Neural progenitor cell (in vitro differentiated cells): ENCODE measurements at regions not wholly inside any gene's neighbourhood (a gene's known extent, or its start where the extent isn't known, plus 50 kb on each side); places are given as distances from the start of the nearest gene placed in this dataset.
"Not testable (repeated sequence)": the region's sequence is repeated elsewhere in the genome, so short reads cannot be mapped to it uniquely, and the experiment has no call there.

Source experiments
- DNase-seq: peaks from one replicate; pipeline ENCODE4 v3.0.0-alpha.2; 2016; ENCODE audit warnings: low spot score
- H2AFZ ChIP-seq: fragments of 200-600 bp; sonication (generic); replicated peaks from 2 replicates; pipeline ENCODE4 v1.6.1; 2016; ENCODE audit warnings: antibody characterized with exemption
- H3F3A ChIP-seq: fragments of 200-600 bp; sonication (generic); 2 replicates; pipeline ENCODE4 v1.6.1; 2016; ENCODE audit warnings: antibody characterized with exemption, low read depth
- H3K27ac ChIP-seq: fragments of 200-600 bp; sonication (generic); 2 replicates; pipeline ENCODE4 v1.5.1; 2016; ENCODE audit warnings: mild to moderate bottlenecking
- H3K27me3 ChIP-seq: fragments of 200-600 bp; sonication (generic); 2 replicates; pipeline ENCODE4 v1.6.1; 2016; ENCODE audit warnings: mild to moderate bottlenecking, moderate library complexity
- H3K36me3 ChIP-seq: fragments of 200-600 bp; sonication (generic); 2 replicates; pipeline ENCODE4 v1.5.1; 2016
- H3K4me1 ChIP-seq: fragments of 200-600 bp; sonication (generic); 2 replicates; pipeline ENCODE4 v1.6.1; 2016; ENCODE audit warnings: mixed run types
- H3K4me2 ChIP-seq: fragments of 200-600 bp; sonication (generic); 2 replicates; pipeline ENCODE4 v1.6.1; 2016
- H3K4me3 ChIP-seq: fragments of 200-600 bp; sonication (generic); 2 replicates; pipeline ENCODE4 v1.5.1; 2016
- H3K79me2 ChIP-seq: fragments of 200-600 bp; sonication (generic); 2 replicates; pipeline ENCODE4 v1.6.1; 2016; ENCODE audit warnings: low read depth
- H3K9ac ChIP-seq: fragments of 200-600 bp; sonication (generic); 2 replicates; pipeline ENCODE4 v1.6.1; 2016
- H3K9me3 ChIP-seq: fragments of 200-600 bp; sonication (generic); 2 replicates; pipeline ENCODE4 v1.5.1; 2016; ENCODE audit warnings: low read depth
- H4K20me1 ChIP-seq: fragments of 200-600 bp; sonication (generic); 2 replicates; pipeline ENCODE4 v1.6.1; 2016; ENCODE audit warnings: low read depth
- H3K27ac Mint-ChIP-seq: 3 replicates; pipeline ENCODE4 v1.8.0; 2021; ENCODE audit warnings: mixed read lengths
- H3K27me3 Mint-ChIP-seq: 2 replicates; pipeline ENCODE4 v1.8.0; 2022; ENCODE audit warnings: low read depth, mild to moderate bottlenecking, inconsistent platforms, moderate library complexity, mixed read lengths; ENCODE audit not compliant: insufficient read depth
- H3K36me3 Mint-ChIP-seq: 3 replicates; pipeline ENCODE4 v1.8.0; 2021; ENCODE audit warnings: mixed read lengths
- H3K4me1 Mint-ChIP-seq: 3 replicates; pipeline ENCODE4 v1.8.0; 2021; ENCODE audit warnings: mixed read lengths
- H3K4me3 Mint-ChIP-seq: 3 replicates; pipeline ENCODE4 v1.8.0; 2021; ENCODE audit warnings: mild to moderate bottlenecking, moderate library complexity, mixed read lengths
- H3K9me3 Mint-ChIP-seq: 3 replicates; pipeline ENCODE4 v1.8.0; 2020; ENCODE audit warnings: mixed read lengths
- EZH2 ChIP-seq: fragments of 200-600 bp; sonication (generic); IDR thresholded peaks from 2 replicates; pipeline ENCODE4 v1.6.1; 2017; ENCODE audit warnings: antibody characterized with exemption, mild to moderate bottlenecking, moderate library complexity
- EZH2phosphoT487 ChIP-seq: fragments of 200-600 bp; sonication (generic); IDR thresholded peaks from 2 replicates; pipeline ENCODE4 v1.6.1; 2017; ENCODE audit warnings: antibody characterized with exemption
- TF ChIP-seq, protein P1 (sequence below): fragments of 200-600 bp; sonication (generic); IDR thresholded peaks from 2 replicates; pipeline ENCODE4 v1.5.1; 2017; ENCODE audit warnings: antibody characterized with exemption, mild to moderate bottlenecking

DNA sequence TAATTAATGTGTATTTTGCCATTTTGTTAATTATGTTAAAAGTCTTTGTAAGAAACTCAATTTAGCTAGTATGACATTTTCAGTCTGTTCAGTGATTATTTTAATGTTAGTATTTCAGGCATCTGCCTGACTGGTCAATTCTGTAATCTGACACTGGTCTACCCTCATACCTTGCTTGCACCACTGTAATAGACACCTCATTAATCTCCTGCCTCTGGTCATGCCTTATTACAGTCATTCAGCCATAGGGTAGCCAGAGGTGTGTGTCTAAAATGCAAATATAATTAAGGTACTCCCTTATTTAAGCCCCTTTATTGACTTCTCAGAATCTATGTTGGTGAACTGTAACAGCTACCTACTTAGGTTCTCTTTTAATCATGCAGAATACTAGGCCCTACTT, 861.1 kb upstream of the IGFBP7 start:
- Mint-ChIP-seq H3K36me3 (no peaks in the 10 kb centered on the region), H3K9me3 (peaks cover 12% of the 10 kb centered on the region), H3K27ac (no peak overlapping the region), H3K27me3 (no peaks in the 10 kb centered on the region), H3K4me1 (no peaks in the 10 kb centered on the region), H3K4me3 (no peak overlapping the region)
- Histone ChIP-seq H3K9ac (no peak overlapping the region), H3K79me2 (no peaks in the 10 kb centered on the region), H3K27ac (no peak overlapping the region), H3K27me3 (no peaks in the 10 kb centered on the region), H2AFZ (no peak overlapping the region), H3F3A (no peaks in the 10 kb centered on the region), H3K4me3 (no peak overlapping the region), H4K20me1 (no peaks in the 10 kb centered on the region), H3K36me3 (no peaks in the 10 kb centered on the region), H3K4me2 (no peak overlapping the region), H3K9me3 (no peaks in the 10 kb centered on the region), H3K4me1 (no peaks in the 10 kb centered on the region)
- TF ChIP-seq EZH2, result no peak
- TF ChIP-seq, protein P1, sequence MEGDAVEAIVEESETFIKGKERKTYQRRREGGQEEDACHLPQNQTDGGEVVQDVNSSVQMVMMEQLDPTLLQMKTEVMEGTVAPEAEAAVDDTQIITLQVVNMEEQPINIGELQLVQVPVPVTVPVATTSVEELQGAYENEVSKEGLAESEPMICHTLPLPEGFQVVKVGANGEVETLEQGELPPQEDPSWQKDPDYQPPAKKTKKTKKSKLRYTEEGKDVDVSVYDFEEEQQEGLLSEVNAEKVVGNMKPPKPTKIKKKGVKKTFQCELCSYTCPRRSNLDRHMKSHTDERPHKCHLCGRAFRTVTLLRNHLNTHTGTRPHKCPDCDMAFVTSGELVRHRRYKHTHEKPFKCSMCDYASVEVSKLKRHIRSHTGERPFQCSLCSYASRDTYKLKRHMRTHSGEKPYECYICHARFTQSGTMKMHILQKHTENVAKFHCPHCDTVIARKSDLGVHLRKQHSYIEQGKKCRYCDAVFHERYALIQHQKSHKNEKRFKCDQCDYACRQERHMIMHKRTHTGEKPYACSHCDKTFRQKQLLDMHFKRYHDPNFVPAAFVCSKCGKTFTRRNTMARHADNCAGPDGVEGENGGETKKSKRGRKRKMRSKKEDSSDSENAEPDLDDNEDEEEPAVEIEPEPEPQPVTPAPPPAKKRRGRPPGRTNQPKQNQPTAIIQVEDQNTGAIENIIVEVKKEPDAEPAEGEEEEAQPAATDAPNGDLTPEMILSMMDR, result no peak
- no peak for TF ChIP-seq EZH2phosphoT487
- DNase-seq, result no peak

DNA sequence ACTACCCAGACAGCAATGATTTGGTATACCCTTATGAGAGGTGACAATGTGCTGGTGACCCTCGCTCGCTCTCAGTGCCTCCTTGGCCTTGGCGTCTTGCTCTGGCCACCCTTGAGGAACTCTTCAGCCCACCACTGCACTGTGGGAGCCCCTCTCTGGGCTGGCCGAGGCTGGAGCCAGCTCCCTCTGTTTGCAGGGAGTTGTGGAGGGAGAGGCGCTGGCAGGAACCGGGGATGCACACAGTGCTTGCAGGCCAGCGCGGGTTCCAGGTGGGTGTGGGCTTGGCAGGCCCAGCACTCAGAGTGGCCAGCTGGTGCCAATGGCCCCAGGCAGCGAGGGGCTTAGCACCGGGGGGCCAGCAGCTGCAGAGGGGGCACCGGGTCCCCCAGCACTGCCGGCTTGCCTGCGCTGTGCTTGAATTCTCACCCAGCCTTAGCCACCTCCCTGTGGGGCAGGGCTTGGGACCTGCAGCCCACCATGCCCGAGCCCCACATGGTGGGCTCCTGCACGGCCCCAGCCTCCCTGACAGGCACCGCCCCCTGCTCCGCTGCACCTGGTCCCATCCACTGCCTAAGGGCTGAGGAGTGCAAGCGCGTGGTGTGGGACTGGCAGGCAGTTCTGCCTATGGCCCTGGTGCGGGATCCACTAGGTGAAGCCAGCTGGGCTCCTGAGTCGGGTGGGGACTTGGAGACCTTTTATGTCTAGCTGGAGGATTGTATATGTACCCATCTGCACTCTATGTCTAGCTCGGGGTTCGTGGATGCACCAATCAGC, 857.0 kb upstream of the IGFBP7 start:
- no peaks in the 10 kb centered on the region for H3K36me3 Mint-ChIP-seq
- DNase-seq, result no peak
- peaks cover 19% of the 10 kb centered on the region for H3K9me3 Mint-ChIP-seq
- H3K79me2 ChIP-seq, result no peaks in the 10 kb centered on the region
- no peaks in the 10 kb centered on the region for H4K20me1 ChIP-seq
- no peak overlapping the region for H3K4me3 ChIP-seq
- no peak overlapping the region for H3K4me2 ChIP-seq
- no peak overlapping the region for H3K9ac ChIP-seq
- H3K4me1 ChIP-seq, result no peaks in the 10 kb centered on the region
- H3K27me3 Mint-ChIP-seq, result no peaks in the 10 kb centered on the region
- no peaks in the 10 kb centered on the region for H3K27me3 ChIP-seq
- no peak overlapping the region for H3K27ac ChIP-seq
- H3K4me1 Mint-ChIP-seq, result no peaks in the 10 kb centered on the region
- no peak overlapping the region for H3K27ac Mint-ChIP-seq
- H3K4me3 Mint-ChIP-seq, result no peak overlapping the region
- no peak for TF ChIP-seq EZH2phosphoT487
- TF ChIP-seq, protein P1, result no peak
- TF ChIP-seq EZH2, result no peak
- H3K9me3 ChIP-seq, result no peaks in the 10 kb centered on the region
- H2AFZ ChIP-seq, result no peak overlapping the region
- H3F3A ChIP-seq, result no peaks in the 10 kb centered on the region
- no peaks in the 10 kb centered on the region for H3K36me3 ChIP-seq

DNA sequence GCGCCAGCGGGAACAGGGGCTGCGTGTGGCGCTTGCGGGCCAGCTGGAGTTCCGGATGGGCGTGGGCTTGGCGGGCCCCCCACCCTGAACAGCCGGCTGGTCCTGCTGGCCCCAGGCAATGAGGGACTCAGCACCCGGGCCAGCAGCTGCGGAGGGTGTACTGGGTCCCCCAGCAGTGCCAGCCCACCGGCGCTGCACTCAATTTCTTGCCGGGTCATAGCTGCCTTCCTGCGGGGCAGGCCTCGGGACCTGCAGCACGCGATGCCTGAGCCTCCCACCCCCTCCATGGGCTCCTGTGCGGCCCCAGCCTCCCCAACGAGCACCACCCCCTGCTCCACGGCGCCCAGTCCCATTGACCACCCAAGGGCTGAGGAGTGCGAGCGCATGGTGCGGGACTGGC, 855.2 kb upstream of the IGFBP7 start:
- not testable (repeated sequence) for H3K27ac Mint-ChIP-seq, H3K4me1 Mint-ChIP-seq, H3K27ac ChIP-seq, H2AFZ ChIP-seq, DNase-seq, H3K4me1 ChIP-seq, H3K79me2 ChIP-seq, H3K27me3 ChIP-seq, H3K36me3 ChIP-seq, H3K36me3 Mint-ChIP-seq, H3K9ac ChIP-seq, H3F3A ChIP-seq, H4K20me1 ChIP-seq, H3K4me3 Mint-ChIP-seq, H3K9me3 ChIP-seq, H3K4me3 ChIP-seq, H3K4me2 ChIP-seq, H3K27me3 Mint-ChIP-seq
- peaks cover 19% of the 10 kb centered on the region for H3K9me3 Mint-ChIP-seq

DNA sequence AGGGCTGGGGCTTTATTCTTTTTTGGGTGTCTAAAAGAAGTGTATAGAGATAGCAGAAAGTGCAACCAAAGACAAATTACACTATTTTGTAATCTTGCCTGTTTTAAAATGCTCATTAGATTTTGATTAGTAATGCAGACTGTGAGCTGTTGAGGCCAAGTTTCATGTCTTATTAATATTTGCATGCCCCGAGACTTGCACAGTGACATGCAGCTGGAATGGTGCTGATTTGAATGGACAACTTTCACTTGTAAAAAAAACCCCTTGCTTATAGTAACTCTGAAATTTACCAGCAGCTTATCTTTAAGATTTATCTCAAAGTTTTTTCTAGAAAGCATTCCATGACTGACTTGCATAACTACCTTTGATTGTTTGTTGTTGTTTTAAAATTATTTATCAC, 835.1 kb upstream of the IGFBP7 start:
- Histone ChIP-seq H3K4me1 (no peaks in the 10 kb centered on the region), H3K36me3 (no peaks in the 10 kb centered on the region), H2AFZ (peak overlapping the region; percentile 97), H3F3A (no peaks in the 10 kb centered on the region), H4K20me1 (no peaks in the 10 kb centered on the region), H3K9ac (no peak overlapping the region), H3K4me3 (no peak overlapping the region), H3K9me3 (no peaks in the 10 kb centered on the region), H3K27ac (no peak overlapping the region), H3K79me2 (no peaks in the 10 kb centered on the region), H3K27me3 (no peaks in the 10 kb centered on the region), H3K4me2 (no peak overlapping the region)
- no peaks in the 10 kb centered on the region for H3K4me1 Mint-ChIP-seq
- TF ChIP-seq EZH2phosphoT487, result no peak
- no peak for TF ChIP-seq EZH2
- TF ChIP-seq, protein P1, result no peak
- no peak for DNase-seq
- H3K27me3 Mint-ChIP-seq, result no peaks in the 10 kb centered on the region
- no peak overlapping the region for H3K4me3 Mint-ChIP-seq
- H3K36me3 Mint-ChIP-seq, result no peaks in the 10 kb centered on the region
- H3K27ac Mint-ChIP-seq, result no peak overlapping the region
- H3K9me3 Mint-ChIP-seq, result no peaks in the 10 kb centered on the region
